B cell (primary cell): ENCODE measurements at regions not wholly inside any gene's neighbourhood (a gene's known extent, or its start where the extent isn't known, plus 50 kb on each side); places are given as distances from the start of the nearest gene placed in this dataset.
"Not testable (repeated sequence)": the region's sequence is repeated elsewhere in the genome, so short reads cannot be mapped to it uniquely, and the experiment has no call there.

Experiments used
- ATAC-seq: fragments of 200-7000 bp; cut with Tn5 transposase; one replicate; pipeline ENCODE4 v1.10.0; 2021; ENCODE audit warnings: low read depth, mild to moderate bottlenecking, moderate number of reproducible peaks, moderate library complexity
- CTCF ChIA-PET: fragments of 350-600 bp; sonication (Branson Sonifier 250); formaldehyde crosslinking; loops from one replicate; lab custom pipeline; 2021; ENCODE audit warnings: antibody characterized with exemption, inconsistent platforms; lab: Charles Lee
- POLR2A ChIA-PET: fragments of 350-600 bp; sonication (Branson Sonifier 250); formaldehyde crosslinking; loops from one replicate; lab custom pipeline; 2021; ENCODE audit warnings: antibody characterized with exemption; lab: Charles Lee
- DNase-seq: peaks from one replicate; pipeline ENCODE4 v3.0.0; 2013
- H2AFZ ChIP-seq: 2 replicates; pipeline ENCODE4 v1.6.1; 2012; ENCODE audit warnings: mild to moderate bottlenecking, low read depth, low read length; ENCODE audit not compliant: insufficient read depth, poor library complexity, severe bottlenecking
- H3K27ac ChIP-seq, 2 donors: 1 replicate in 1 of 2; 2 replicates in 1 of 2; pipeline ENCODE4 v1.5.1; 2012 to 2013; ENCODE audit warnings: low read length in 2 of 2, mild to moderate bottlenecking in 2 of 2, moderate library complexity in 1 of 2
- H3K27me3 ChIP-seq, 4 experiments: fragments of 200-600 bp in 1 of 4; sonication (generic) in 1 of 4; replicated peaks in 1 of 4; 1 replicate in 2 of 4; 2 replicates in 2 of 4; pipeline versions ENCODE4 v1.6.1 to v1.7.0; 2013 to 2016; ENCODE audit warnings: low read length in 3 of 4, mild to moderate bottlenecking in 2 of 4, mixed read lengths in 1 of 4, moderate library complexity in 1 of 4; ENCODE audit not compliant: insufficient read depth in 4 of 4, control insufficient read depth in 3 of 4; ENCODE audit errors: control extremely low read depth in 1 of 4
- H3K36me3 ChIP-seq, 2 experiments: replicated peaks in 1 of 2; 1 replicate in 1 of 2; 2 replicates in 1 of 2; pipeline versions ENCODE4 v1.6.1 to v1.7.1; 2013; ENCODE audit warnings: low read length in 1 of 2; ENCODE audit not compliant: insufficient read depth in 2 of 2, control insufficient read depth in 1 of 2; ENCODE audit errors: control extremely low read depth in 1 of 2, extremely low read depth in 1 of 2
- H3K4me1 ChIP-seq, 2 donors: fragments of 200-600 bp in 1 of 2; sonication (generic) in 1 of 2; 1 replicate in 1 of 2; 2 replicates in 1 of 2; pipeline versions ENCODE4 v1.5.1 to v1.6.1; 2013 to 2017; ENCODE audit warnings: low read length in 2 of 2; ENCODE audit not compliant: control insufficient read depth in 2 of 2, insufficient read depth in 2 of 2
- H3K4me2 ChIP-seq: replicated peaks from 2 replicates; pipeline ENCODE3; 2012; ENCODE audit warnings: mild to moderate bottlenecking, low read depth, low read length; ENCODE audit not compliant: poor library complexity, severe bottlenecking
- H3K4me3 ChIP-seq, 5 experiments: fragments of 200-600 bp in 1 of 5; sonication (generic) in 1 of 5; 1 replicate in 3 of 5; 2 replicates in 2 of 5; pipeline versions ENCODE4 v1.5.1 to v1.7.0; 2011 to 2016; ENCODE audit warnings: low read length in 4 of 5, mild to moderate bottlenecking in 4 of 5, low read depth in 2 of 5, control low read depth in 1 of 5, moderate library complexity in 1 of 5; ENCODE audit not compliant: insufficient read depth in 1 of 5; ENCODE audit errors: control extremely low read depth in 1 of 5, extremely low read depth in 1 of 5
- H3K79me2 ChIP-seq: fragments of 200-600 bp; sonication (generic); one replicate; pipeline ENCODE4 v1.6.0; 2016; ENCODE audit warnings: low read length; ENCODE audit not compliant: control insufficient read depth, insufficient read depth
- H3K9ac ChIP-seq: fragments of 200-600 bp; sonication (generic); 2 replicates; pipeline ENCODE4 v1.6.1; 2017; ENCODE audit warnings: mild to moderate bottlenecking, low read length, moderate library complexity
- H3K9me3 ChIP-seq, 3 donors: one replicate each; pipeline versions ENCODE4 v1.6.1 to v1.7.1; 2013; ENCODE audit warnings: low read length in 2 of 3; ENCODE audit not compliant: control insufficient read depth in 2 of 3, insufficient read depth in 1 of 3; ENCODE audit errors: control extremely low read depth in 1 of 3
- H4K20me1 ChIP-seq: 2 replicates; pipeline ENCODE4 v1.6.0; 2012; ENCODE audit warnings: mild to moderate bottlenecking, low read length; ENCODE audit not compliant: insufficient read depth, control insufficient read depth, poor library complexity, severe bottlenecking
- H3K27ac Mint-ChIP-seq: one replicate; pipeline ENCODE4 v1.8.0; 2021; ENCODE audit warnings: mixed read lengths
- H3K27me3 Mint-ChIP-seq: one replicate; pipeline ENCODE4 v1.8.0; 2021; ENCODE audit warnings: mixed read lengths
- H3K4me1 Mint-ChIP-seq: one replicate; pipeline ENCODE4 v1.8.0; 2021; ENCODE audit warnings: mixed read lengths
- H3K4me3 Mint-ChIP-seq: one replicate; pipeline ENCODE4 v1.8.0; 2021; ENCODE audit warnings: mixed read lengths
- H3K9me3 Mint-ChIP-seq: one replicate; pipeline ENCODE4 v1.8.0; 2022; ENCODE audit warnings: mixed read lengths; ENCODE audit not compliant: insufficient read depth
- CTCF ChIP-seq: fragments of 200-600 bp; IDR thresholded peaks from one replicate; pipeline ENCODE4 v1.8.0; 2022; ENCODE audit warnings: antibody characterized with exemption, mild to moderate bottlenecking
- EZH2 ChIP-seq: IDR thresholded peaks from 2 replicates; pipeline ENCODE4 v1.6.1; 2012; ENCODE audit warnings: borderline replicate concordance, low read depth, mild to moderate bottlenecking, moderate library complexity, low read length; ENCODE audit not compliant: insufficient read depth, poor library complexity, severe bottlenecking
- WGBS: methylation state at CpG from one replicate; pipeline ENCODE4 v1.1.5; 2013; ENCODE audit warnings: missing lambda C conversion rate; ENCODE audit not compliant: insufficient coverage; 5-methylcytosine and 5-hydroxymethylcytosine counted together
- intact Hi-C: fragments of 100-400 bp; cut with micrococcal nuclease; formaldehyde crosslinking; loops from one replicate; pipeline ENCODE4 v1.10.0; 2022

GRCh38 chr5:112597831-112598230 lies 139.9 kb upstream of the APC start:
- H3K9me3 Mint-ChIP-seq = no peaks in the 10 kb centered on the region
- Histone ChIP-seq H3K4me2 (no peak overlapping the region), H3K9me3 (no peaks in the 10 kb centered on the region), H3K4me3 (no peak overlapping the region), H3K9ac (no peak overlapping the region), H3K4me1 (peaks cover 0 to 7% of the 10 kb centered on the region in 2 donors), H2AFZ (no peak overlapping the region), H4K20me1 (no peaks in the 10 kb centered on the region), H3K36me3 (no peaks in the 10 kb centered on the region), H3K27me3 (no peaks in the 10 kb centered on the region), H3K27ac (no peak overlapping the region), H3K79me2 (no peaks in the 10 kb centered on the region)
- DNase-seq (no peak), ATAC-seq (no peak)
- POLR2A ChIA-PET = no interaction called here
- no CpG with 5 or more reads among the region's 1 CpG for WGBS
- no peak overlapping the region for H3K27ac Mint-ChIP-seq
- intact Hi-C loops = no loop called here
- no peaks in the 10 kb centered on the region for H3K27me3 Mint-ChIP-seq
- H3K4me1 Mint-ChIP-seq = peaks cover 29% of the 10 kb centered on the region
- CTCF ChIA-PET = interaction anchor here (1.2 kb wide), 1 partner anchor 47 kb away, joined by 4 read pairs; no protein-coding TSS in a partner anchor
- no peak overlapping the region for H3K4me3 Mint-ChIP-seq
- no peak for TF ChIP-seq CTCF
- TF ChIP-seq EZH2 = no peak

- H3K4me3 ChIP-seq, H3K4me2 ChIP-seq, H3K36me3 ChIP-seq, intact Hi-C loops, H3K27me3 Mint-ChIP-seq, H3K27me3 ChIP-seq, H3K4me3 Mint-ChIP-seq, POLR2A ChIA-PET, H3K9me3 ChIP-seq, DNase-seq, H2AFZ ChIP-seq, H3K9ac ChIP-seq, H3K27ac Mint-ChIP-seq, H3K9me3 Mint-ChIP-seq, H4K20me1 ChIP-seq, ATAC-seq, H3K27ac ChIP-seq, CTCF ChIA-PET, H3K79me2 ChIP-seq, H3K4me1 ChIP-seq: not testable (repeated sequence)
- 40% methylated on average over 1 of the region's 2 CpGs for WGBS
- peaks cover 16% of the 10 kb centered on the region for H3K4me1 Mint-ChIP-seq
These were observed 137.2 kb upstream of the APC start for GRCh38 chr5:112600510-112600909.
